ENCODE measurements at regions not wholly inside any gene's neighbourhood (a gene's known extent, or its start where the extent isn't known, plus 50 kb on each side); places are given as distances from the start of the nearest gene placed in this dataset.

- TF ChIP-seq PRDM15 (CRISPR knock-in tag; IDR thresholded peaks at IDR 0.05) (no peak), CREM (CRISPR knock-in tag; IDR thresholded peaks at IDR 0.05) (no peak)
These were observed 123.2 kb upstream of the BTBD3 start (continued) for GRCh38 chr20:11794525-11794924.

- TF ChIP-seq SMAD4 (CRISPR knock-in tag; IDR thresholded peaks at IDR 0.05) (no peak), ZNF263 (CRISPR knock-in tag; IDR thresholded peaks at IDR 0.05; ENCODE audit: low read depth) (no peak), ZNF219 (CRISPR knock-in tag; IDR thresholded peaks at IDR 0.05; ENCODE audit: borderline replicate concordance) (no peak), ERG (CRISPR knock-in tag; IDR thresholded peaks at IDR 0.05) (no peak), PREB (CRISPR knock-in tag; IDR thresholded peaks at IDR 0.05; ENCODE audit: borderline replicate concordance) (no peak), ESRRA (CRISPR knock-in tag; IDR thresholded peaks at IDR 0.05; ENCODE audit: borderline replicate concordance) (no peak), ATF1 (CRISPR knock-in tag; IDR thresholded peaks at IDR 0.05) (no peak), IRF1 (CRISPR knock-in tag; IDR thresholded peaks at IDR 0.05) (no peak), GABPB1 (CRISPR knock-in tag; IDR thresholded peaks at IDR 0.05) (no peak), IRF2 (CRISPR knock-in tag; IDR thresholded peaks at IDR 0.05; ENCODE audit: borderline replicate concordance, low read depth) (no peak), AR (CRISPR knock-in tag; IDR thresholded peaks at IDR 0.05) (no peak), CBFB (CRISPR knock-in tag; IDR thresholded peaks at IDR 0.05; ENCODE audit: low read depth) (no peak), NR3C1 (CRISPR knock-in tag; conservative IDR thresholded peaks at IDR 0.05; ENCODE audit: low read depth) (no peak)
- POLR2A ChIA-PET = no interaction called here
- Mint-ChIP-seq H3K4me1 (peaks cover 26% of the 10 kb centered on the region), H3K36me3 (no peaks in the 10 kb centered on the region), H3K27me3 (ENCODE audit: low read depth) (peaks cover 11% of the 10 kb centered on the region), H3K27ac (no peak overlapping the region), H3K4me3 (no peak overlapping the region), H3K9me3 (no peaks in the 10 kb centered on the region)
- DNase-seq (ENCODE audit: low spot score) = no peak
- CTCF ChIA-PET = no interaction called here
- ATAC-seq = no peak
These were observed 122.5 kb upstream of the BTBD3 start for GRCh38 chr20:11795071-11795615.
